Fibroblast of lung (primary cell): ENCODE measurements at regions not wholly inside any gene's neighbourhood (a gene's known extent, or its start where the extent isn't known, plus 50 kb on each side); places are given as distances from the start of the nearest gene placed in this dataset.

Experiments used
- DNase-seq, 2 donors: peaks; one replicate each; pipeline versions ENCODE4 v3.0.0 to v3.0.0-alpha.2; 2010; ENCODE audit warnings: low read depth in 2 of 2
- H2AFZ ChIP-seq: 2 replicates; pipeline ENCODE4 v1.5.1; 2012; ENCODE audit warnings: low read length, control low read depth, inconsistent platforms
- H3K27ac ChIP-seq: 2 replicates; pipeline ENCODE4 v1.5.1; 2011; ENCODE audit warnings: low read length, control low read depth; ENCODE audit not compliant: insufficient read depth
- H3K27me3 ChIP-seq: 2 replicates; pipeline ENCODE4 v1.5.1; 2011; ENCODE audit warnings: mild to moderate bottlenecking, low read length; ENCODE audit not compliant: control insufficient read depth, insufficient read depth
- H3K36me3 ChIP-seq: 2 replicates; pipeline ENCODE4 v1.5.1; 2011; ENCODE audit warnings: low read length; ENCODE audit not compliant: control insufficient read depth, insufficient read depth
- H3K4me1 ChIP-seq: 2 replicates; pipeline ENCODE4 v1.5.1; 2011; ENCODE audit warnings: low read length; ENCODE audit not compliant: control insufficient read depth, insufficient read depth; ENCODE audit errors: extremely low read depth
- H3K4me2 ChIP-seq: 2 replicates; pipeline ENCODE4 v1.5.1; 2011; ENCODE audit warnings: low read length, control low read depth; ENCODE audit not compliant: insufficient read depth; ENCODE audit errors: extremely low read depth
- H3K4me3 ChIP-seq, 4 experiments: fragments of 200-600 bp in 1 of 4; sonication (generic) in 1 of 4; replicated peaks in 1 of 4; 2 replicates each; pipeline ENCODE4 v1.5.1; 2011 to 2016; ENCODE audit warnings: low read length in 4 of 4, low read depth in 3 of 4, mild to moderate bottlenecking in 3 of 4, control low read depth in 2 of 4, inconsistent platforms in 1 of 4, mixed read lengths in 1 of 4; ENCODE audit not compliant: insufficient read depth in 1 of 4; ENCODE audit errors: control extremely low read depth in 1 of 4
- H3K79me2 ChIP-seq: 2 replicates; pipeline ENCODE4 v1.5.1; 2012; ENCODE audit warnings: mild to moderate bottlenecking, low read length, inconsistent platforms; ENCODE audit not compliant: control insufficient read depth, insufficient read depth
- H3K9ac ChIP-seq: 2 replicates; pipeline ENCODE4 v1.5.1; 2011; ENCODE audit warnings: mild to moderate bottlenecking, low read length, control low read depth; ENCODE audit not compliant: insufficient read depth
- H3K9me3 ChIP-seq: 2 replicates; pipeline ENCODE4 v1.5.1; 2012; ENCODE audit warnings: low read depth, low read length; ENCODE audit not compliant: control insufficient read depth, insufficient read depth
- H4K20me1 ChIP-seq: 2 replicates; pipeline ENCODE4 v1.5.1; 2011; ENCODE audit warnings: low read length; ENCODE audit not compliant: control insufficient read depth, insufficient read depth; ENCODE audit errors: extremely low read depth
- EZH2 ChIP-seq: IDR thresholded peaks from 2 replicates; pipeline ENCODE4 v1.5.1; 2012; ENCODE audit warnings: low read length, control low read depth, mild to moderate bottlenecking; ENCODE audit errors: missing control alignments
- TF ChIP-seq, protein P1 (sequence below), 2 donors: IDR thresholded peaks in 1 of 2; conservative IDR thresholded peaks in 1 of 2; 1 replicate in 1 of 2; 2 replicates in 1 of 2; pipeline ENCODE4 v1.5.1; 2011 to 2012; ENCODE audit warnings: low read length in 2 of 2, control low read depth in 1 of 2, inconsistent platforms in 1 of 2, low read depth in 1 of 2, mild to moderate bottlenecking in 1 of 2

GRCh38 chr12:127064207-127064606, 1202.8 kb upstream of the TMEM132C start:
- no peak overlapping the region for H3K4me3 ChIP-seq
- no peak for DNase-seq
- no peak overlapping the region for H3K9ac ChIP-seq
- no peaks in the 10 kb centered on the region for H3K27me3 ChIP-seq
- no peak overlapping the region for H3K4me2 ChIP-seq
- no peaks in the 10 kb centered on the region for H3K36me3 ChIP-seq
- no peaks in the 10 kb centered on the region for H3K4me1 ChIP-seq
- no peaks in the 10 kb centered on the region for H3K79me2 ChIP-seq
- H2AFZ ChIP-seq: no peak overlapping the region
- H4K20me1 ChIP-seq: no peaks in the 10 kb centered on the region
- no peaks in the 10 kb centered on the region for H3K9me3 ChIP-seq
- H3K27ac ChIP-seq: no peak overlapping the region
- TF ChIP-seq EZH2: no peak
- TF ChIP-seq, protein P1, sequence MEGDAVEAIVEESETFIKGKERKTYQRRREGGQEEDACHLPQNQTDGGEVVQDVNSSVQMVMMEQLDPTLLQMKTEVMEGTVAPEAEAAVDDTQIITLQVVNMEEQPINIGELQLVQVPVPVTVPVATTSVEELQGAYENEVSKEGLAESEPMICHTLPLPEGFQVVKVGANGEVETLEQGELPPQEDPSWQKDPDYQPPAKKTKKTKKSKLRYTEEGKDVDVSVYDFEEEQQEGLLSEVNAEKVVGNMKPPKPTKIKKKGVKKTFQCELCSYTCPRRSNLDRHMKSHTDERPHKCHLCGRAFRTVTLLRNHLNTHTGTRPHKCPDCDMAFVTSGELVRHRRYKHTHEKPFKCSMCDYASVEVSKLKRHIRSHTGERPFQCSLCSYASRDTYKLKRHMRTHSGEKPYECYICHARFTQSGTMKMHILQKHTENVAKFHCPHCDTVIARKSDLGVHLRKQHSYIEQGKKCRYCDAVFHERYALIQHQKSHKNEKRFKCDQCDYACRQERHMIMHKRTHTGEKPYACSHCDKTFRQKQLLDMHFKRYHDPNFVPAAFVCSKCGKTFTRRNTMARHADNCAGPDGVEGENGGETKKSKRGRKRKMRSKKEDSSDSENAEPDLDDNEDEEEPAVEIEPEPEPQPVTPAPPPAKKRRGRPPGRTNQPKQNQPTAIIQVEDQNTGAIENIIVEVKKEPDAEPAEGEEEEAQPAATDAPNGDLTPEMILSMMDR (conservative IDR thresholded peaks at IDR 0.05 in 1 of 2, IDR thresholded peaks at IDR 0.05 in 1 of 2; ENCODE audit: low read depth in 1 of 2, low read length in 2 of 2): no peak

- Histone ChIP-seq H3K4me3 (no peak overlapping the region), H3K4me2 (no peak overlapping the region), H3K36me3 (no peaks in the 10 kb centered on the region), H3K27ac (no peak overlapping the region), H3K9ac (no peak overlapping the region), H3K27me3 (no peaks in the 10 kb centered on the region), H3K4me1 (no peaks in the 10 kb centered on the region), H4K20me1 (no peaks in the 10 kb centered on the region), H2AFZ (no peak overlapping the region), H3K79me2 (no peaks in the 10 kb centered on the region), H3K9me3 (no peaks in the 10 kb centered on the region)
- no peak for DNase-seq
- TF ChIP-seq EZH2: no peak
- TF ChIP-seq, protein P1 (conservative IDR thresholded peaks at IDR 0.05 in 1 of 2, IDR thresholded peaks at IDR 0.05 in 1 of 2; ENCODE audit: low read depth in 1 of 2, low read length in 2 of 2): no peak
These were observed 1201.4 kb upstream of the TMEM132C start for GRCh38 chr12:127065595-127065994.

DNA sequence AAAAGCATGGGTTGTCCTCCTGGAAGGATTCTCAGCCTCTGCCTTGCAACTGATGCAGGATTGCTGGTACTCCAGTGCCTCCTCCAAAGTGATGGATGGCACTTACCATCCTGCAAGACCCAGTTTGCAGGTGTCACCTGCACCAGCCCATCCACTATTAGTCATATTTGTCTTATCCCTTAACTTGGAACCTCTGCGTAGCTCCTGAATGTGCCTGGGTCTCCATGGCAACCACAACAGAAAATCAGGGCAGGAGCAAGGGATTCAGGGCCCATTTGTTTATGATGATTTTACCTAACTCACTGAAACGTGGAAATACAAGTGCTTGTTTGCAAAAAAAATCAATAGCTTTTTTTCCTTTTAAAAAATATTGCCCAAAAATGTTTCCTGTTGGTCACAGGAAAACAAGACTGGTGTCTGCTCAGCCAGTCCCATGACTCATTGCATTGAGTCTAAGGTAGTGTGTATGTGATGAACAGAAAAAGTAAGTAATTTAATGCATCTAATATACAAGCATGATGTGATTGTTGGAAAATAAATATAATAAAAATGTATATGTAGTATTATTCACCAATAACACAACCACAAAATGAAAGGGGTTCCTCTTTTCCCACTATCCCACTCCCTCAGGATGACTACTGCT, 1196.3 kb upstream of the TMEM132C start:
- no peaks in the 10 kb centered on the region for H3K4me1 ChIP-seq
- H3K9me3 ChIP-seq: no peaks in the 10 kb centered on the region
- H3K4me2 ChIP-seq: no peak overlapping the region
- H3K9ac ChIP-seq: no peak overlapping the region
- TF ChIP-seq, protein P1 (conservative IDR thresholded peaks at IDR 0.05 in 1 of 2, IDR thresholded peaks at IDR 0.05 in 1 of 2; ENCODE audit: low read depth in 1 of 2, low read length in 2 of 2): no peak
- H3K36me3 ChIP-seq: no peaks in the 10 kb centered on the region
- no peaks in the 10 kb centered on the region for H3K79me2 ChIP-seq
- DNase-seq: no peak
- no peak overlapping the region for H2AFZ ChIP-seq
- no peaks in the 10 kb centered on the region for H3K27me3 ChIP-seq
- no peak overlapping the region for H3K4me3 ChIP-seq
- no peaks in the 10 kb centered on the region for H4K20me1 ChIP-seq
- no peak overlapping the region for H3K27ac ChIP-seq
